GM12873 (cell line): ENCODE measurements at regions not wholly inside any gene's neighbourhood (a gene's known extent, or its start where the extent isn't known, plus 50 kb on each side); places are given as distances from the start of the nearest gene placed in this dataset.

Experiments used
- TF ChIP-seq, protein P1 (sequence below): IDR thresholded peaks from 2 replicates; pipeline ENCODE4 v1.5.1; 2012; ENCODE audit warnings: low read depth, mild to moderate bottlenecking, moderate library complexity, low read length, control low read depth; ENCODE audit not compliant: insufficient read depth; ENCODE audit errors: missing control alignments

DNA sequence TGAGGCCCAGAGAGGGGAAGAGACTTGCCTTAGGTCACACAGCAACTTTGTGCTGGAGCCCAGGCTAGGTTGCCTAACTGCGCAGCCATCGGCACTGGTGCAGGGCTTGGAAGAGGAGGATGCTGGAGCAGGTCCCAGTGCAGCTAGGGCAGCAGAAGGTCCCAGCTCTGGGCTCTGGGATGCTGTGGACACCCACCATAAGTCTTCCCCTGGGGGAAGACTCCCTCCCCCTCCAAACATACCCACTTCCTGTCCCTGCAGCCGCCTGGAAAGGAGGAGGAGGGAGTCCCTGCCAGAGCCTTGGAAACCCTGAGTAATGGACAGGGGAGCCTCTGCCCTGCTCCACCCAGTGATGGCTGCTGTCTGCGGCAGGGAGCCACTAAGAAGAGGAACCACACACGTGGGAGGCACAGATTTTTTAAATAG is 93.6 kb downstream of the NCR2 start:
- TF ChIP-seq, protein P1, sequence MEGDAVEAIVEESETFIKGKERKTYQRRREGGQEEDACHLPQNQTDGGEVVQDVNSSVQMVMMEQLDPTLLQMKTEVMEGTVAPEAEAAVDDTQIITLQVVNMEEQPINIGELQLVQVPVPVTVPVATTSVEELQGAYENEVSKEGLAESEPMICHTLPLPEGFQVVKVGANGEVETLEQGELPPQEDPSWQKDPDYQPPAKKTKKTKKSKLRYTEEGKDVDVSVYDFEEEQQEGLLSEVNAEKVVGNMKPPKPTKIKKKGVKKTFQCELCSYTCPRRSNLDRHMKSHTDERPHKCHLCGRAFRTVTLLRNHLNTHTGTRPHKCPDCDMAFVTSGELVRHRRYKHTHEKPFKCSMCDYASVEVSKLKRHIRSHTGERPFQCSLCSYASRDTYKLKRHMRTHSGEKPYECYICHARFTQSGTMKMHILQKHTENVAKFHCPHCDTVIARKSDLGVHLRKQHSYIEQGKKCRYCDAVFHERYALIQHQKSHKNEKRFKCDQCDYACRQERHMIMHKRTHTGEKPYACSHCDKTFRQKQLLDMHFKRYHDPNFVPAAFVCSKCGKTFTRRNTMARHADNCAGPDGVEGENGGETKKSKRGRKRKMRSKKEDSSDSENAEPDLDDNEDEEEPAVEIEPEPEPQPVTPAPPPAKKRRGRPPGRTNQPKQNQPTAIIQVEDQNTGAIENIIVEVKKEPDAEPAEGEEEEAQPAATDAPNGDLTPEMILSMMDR: no peak

DNA sequence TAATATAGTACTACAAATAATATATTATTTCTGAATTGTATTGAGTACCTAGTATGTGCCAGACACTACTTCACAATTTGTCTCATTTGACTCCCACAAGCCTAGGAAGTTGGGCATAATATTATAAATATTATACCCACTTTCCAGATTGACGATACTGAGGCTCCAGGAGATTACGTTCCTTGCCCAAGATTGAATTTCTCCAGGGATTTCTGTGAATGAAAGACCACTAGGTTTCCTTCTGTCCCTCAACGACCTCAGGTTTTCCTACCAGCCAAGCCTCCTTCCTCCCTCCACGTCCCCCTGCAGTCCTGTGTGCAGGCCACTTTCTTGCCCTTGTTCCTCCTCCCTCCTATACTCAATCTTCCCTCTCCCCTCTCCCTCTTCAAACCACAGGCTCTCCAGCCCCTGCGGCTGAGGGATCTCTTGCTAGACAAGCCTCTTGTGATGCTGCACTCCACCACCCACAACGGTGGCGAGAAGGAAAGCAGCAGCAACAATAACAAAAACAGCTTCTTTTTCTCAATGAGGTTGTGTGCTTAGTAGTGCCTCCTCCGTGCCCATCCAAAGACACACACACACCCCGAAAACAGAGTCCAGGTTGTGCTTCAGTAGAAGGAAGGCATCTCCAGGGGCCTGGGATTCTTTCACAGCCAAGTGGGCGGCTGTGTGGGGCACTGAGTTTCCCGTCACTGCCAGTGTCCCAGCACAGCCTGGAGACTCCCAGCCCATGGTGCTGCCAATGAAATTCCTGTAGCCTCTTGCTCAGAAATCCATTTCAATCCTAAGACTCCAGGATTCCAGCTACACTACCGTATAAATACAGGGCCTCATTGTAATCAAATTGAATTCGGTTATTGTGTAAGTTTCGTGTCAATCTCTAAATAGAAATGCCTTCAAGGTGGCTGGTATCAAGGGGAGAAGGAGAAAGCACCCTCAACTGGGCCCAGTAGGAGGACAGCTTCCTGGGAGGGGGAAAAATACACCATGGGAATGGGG is 94.4 kb downstream of the NCR2 start:
- TF ChIP-seq, protein P1: no peak

DNA sequence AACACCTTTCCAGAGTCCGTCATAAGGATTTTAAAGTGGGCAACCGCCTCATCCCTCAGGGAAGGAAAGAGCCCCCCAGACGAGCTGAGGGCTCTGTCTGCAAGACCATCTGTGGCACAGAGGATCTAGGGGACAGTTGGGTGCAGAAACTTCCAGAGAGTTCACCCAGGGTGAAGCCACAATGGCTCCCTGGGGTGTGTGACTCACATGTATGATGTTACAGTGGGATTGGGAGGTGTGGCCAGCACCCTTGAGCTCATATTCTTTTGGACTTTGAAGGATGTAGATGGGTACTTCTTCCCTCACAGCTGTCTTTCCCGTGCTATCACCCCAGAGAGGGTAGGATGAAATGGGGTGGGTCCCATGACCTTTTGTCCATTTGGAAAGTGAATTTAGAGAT is 95.5 kb downstream of the NCR2 start:
- TF ChIP-seq, protein P1: no peak

DNA sequence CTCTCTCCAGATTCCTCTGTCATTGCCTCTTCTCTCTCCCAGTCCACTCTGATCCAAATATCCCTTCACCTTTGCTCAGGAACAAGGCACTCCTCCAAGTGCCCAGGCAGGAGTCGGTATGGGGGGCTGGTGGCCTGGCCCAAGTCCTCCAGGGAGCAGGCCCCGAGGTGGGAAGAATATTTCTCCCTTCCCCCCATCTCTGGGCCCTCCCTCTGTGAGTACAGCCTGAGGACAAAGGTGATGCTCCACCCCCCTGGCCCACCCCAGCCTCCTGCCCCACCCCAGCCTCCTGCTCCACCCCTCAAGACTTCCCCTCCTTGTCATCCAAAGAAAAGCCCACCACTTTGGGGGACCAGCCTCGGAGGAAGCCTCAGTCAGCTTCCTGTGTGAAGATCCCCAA is 96.9 kb downstream of the NCR2 start:
- TF ChIP-seq, protein P1: no peak

DNA sequence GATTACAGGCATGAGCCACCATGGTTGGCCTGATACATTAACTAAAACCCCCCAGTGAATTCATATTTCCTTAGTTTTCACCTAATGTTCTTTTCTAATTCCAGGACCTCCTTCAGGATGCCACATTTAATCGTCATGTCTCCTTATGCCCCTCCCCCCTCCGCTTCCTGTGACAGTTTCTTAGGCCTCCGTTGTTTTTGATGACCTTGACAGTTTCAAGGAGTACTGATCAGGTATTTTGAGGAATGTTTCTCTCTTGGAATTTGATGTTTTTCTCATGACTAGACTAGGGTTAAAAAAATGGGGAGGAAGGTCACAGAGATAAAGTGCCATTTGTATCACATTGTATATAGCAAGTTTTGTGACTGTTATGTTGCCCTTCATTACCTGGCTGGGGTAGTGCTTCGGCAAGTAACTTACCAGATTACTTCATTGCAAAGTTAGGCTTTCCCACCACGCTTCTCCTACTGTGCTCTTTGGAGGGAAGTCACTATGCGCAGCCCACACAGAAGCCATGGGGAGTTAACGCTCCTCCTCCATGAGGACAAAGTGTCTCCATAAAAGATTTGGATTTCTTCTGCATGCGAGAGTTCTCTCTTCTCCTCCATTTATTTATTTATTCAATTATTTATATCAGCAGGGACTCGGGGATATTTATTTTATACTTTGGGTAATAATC is 99.5 kb downstream of the NCR2 start:
- TF ChIP-seq, protein P1: no peak

DNA sequence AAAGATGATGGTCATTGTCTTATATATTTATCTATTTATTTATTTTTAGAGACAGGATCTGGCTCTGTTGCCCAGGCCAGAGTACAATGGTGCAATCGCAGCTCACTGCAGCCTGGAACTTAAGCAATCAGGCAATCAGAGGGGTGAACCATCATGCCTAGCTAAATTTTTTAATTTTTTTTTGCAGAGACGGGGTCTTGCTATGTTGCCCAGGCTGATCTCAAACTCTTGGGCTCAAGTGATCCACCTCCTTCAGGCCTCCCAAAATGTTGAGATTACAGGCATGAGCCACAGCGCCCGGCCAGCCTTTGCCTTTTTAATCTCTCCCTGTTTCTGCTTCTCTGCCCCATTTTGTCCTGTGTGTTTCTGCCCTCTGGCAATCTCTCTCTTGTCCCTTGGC is 102.2 kb downstream of the NCR2 start:
- TF ChIP-seq, protein P1: no peak

DNA sequence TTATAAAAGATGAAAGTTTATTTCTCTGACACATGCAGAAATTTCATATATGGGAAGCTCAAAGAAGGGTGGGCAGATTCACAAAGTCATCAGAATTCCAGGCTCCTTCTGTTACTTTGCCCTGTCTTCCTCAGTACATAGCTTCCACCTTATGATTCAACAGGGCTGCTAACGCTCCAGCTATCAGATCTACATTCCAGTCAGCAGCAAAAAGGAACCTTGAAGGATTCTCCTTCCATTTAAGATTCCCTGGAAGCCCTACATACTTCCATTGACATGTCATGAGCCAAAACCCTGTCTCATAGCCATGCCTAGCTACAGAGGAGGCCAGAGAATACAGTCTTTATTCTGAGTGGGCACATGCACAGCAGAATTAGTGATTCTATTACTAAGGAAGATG is 103.3 kb downstream of the NCR2 start:
- TF ChIP-seq, protein P1: no peak
